COR-L47 (cell line): ENCODE measurements at regions not wholly inside any gene's neighbourhood (a gene's known extent, or its start where the extent isn't known, plus 50 kb on each side); places are given as distances from the start of the nearest gene placed in this dataset.
"Not testable (repeated sequence)": the region's sequence is repeated elsewhere in the genome, so short reads cannot be mapped to it uniquely, and the experiment has no call there.

ENCODE experiments used
- DNase-seq: peaks from one replicate; lab custom pipeline; 2025; lab: John Stamatoyannopoulos, UW

DNA sequence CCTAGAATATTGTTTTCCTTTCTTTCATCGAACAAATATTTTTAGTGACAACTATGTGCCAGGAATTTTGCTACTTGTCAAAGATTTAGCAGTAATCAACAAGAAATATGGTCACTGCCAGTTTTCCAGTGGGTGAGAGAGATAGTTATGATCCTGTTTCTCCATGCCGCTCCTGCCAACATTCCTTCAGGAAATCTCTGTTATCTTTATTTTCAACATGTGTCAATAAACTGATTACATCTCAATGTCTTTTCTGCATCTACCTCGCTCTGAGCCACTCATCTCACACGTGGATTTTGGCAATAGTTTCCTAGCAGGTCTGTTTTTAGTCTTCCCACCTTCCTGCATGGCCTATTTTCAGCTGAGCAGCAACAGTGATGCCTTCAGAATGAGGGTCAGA lies 650.0 kb upstream of the STXBP6 start:
- no peak for DNase-seq

DNA sequence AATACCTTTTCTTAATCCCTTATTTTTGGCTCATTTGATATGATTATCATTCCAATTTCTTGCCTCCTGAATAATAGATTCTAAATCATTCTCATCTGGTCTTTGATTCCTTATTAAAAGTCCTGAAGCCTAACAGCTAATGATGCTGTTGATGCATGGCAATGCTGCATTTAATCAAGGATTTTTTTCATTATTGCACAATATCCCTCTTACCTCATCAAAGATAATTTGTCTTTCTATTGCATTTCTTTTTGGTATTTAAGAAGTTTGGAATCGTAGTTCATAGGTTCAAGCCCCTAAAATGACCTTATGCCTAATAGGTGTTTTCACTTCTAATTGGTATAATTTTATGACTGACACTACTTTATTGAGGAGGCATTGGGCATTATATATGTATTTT lies 648.2 kb upstream of the STXBP6 start:
- no peak for DNase-seq

DNA sequence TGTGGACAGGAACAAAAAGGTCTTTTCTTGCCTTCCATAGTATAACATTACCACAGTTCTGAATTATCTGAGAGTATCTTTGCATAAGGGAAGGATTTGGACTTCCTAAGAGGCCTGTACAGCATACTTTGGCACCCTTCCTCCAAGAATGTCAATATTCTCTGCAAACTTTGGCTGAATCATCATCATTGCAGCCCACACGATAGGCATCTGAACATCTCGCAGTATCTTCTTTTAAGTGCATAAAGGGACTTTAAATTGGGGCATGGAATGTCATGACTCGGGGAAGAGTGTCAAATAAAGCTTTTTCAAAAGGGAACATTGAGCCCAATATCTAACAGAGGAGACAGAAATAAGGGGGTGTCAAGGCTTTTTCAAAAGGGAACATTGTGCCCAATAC lies 646.2 kb upstream of the STXBP6 start:
- DNase-seq, result no peak

DNA sequence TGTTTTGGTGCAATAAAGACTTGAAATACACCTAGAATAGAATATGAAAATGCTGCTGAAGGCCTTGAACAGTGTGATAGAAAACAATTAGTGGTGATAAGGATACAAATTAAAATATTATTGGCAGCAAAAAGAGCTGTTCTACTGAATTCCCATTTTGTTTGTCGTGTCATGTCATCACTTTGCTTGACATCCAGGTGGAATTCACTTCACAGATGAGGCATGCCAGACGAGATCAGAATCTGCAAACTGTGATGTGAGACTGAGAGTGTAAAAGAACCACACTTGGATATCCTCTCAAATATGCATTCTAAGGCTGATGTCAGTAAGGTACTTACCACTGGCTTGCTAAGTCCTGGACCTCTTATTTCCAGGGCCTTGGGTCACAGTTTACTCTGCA lies 635.1 kb upstream of the STXBP6 start:
- DNase-seq, result no peak

DNA sequence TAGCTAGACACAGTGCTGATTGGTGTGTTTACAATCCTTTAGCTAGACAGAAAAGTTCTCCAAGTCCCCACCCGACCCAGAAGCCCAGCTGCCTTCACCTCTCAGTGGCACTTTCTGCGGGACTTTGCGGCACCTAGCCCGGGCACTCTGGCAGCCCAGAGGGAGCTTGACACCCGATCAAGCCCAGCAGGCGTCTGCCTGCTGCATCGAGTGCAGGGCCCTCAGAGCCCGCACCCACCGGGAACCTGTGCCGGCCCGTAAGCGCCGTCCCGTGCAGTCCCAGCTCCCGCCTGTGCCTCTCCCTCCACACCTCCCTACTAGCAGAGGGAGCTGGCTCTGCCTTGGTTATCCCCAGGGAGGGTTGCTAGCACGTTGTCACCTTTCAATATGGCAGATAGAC lies 631.0 kb upstream of the STXBP6 start:
- DNase-seq, result no peak

DNA sequence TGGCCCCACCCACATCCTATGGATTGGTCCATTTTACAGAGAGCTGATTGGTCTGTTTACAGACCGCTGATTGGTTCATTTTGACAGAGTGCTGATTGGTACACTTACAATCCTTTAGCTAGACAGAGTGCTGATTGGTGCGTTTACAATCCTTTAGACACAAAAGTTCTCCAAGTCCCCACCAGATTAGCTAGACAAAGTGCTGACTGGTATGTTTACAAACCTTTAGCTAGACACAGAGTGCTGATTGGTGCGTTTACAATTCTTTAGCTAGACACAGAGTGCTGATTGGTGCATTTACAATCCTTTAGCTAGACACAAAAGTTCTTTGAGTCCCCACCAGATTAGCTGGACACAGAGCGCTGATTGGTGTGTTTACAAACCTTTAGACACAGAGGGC lies 630.6 kb upstream of the STXBP6 start:
- not testable (repeated sequence) for DNase-seq

DNA sequence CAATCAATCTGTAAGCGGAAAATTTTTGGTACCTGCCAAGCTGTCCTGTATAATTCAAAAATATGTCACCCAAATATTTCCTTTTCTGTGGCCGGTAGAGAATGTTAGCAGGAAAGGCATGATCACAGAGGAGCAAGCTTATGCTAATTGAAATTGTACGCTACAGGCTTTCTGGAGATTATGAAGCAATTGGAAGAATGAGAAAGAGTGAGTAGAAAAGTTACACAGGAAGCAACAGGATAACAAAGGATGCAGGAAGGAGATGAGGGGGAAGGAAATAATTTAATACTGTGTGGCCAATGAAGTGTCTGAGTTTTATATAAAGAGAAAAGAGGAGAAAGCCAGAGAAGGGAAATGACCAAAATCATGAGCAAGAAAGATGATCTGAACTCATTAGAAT lies 627.2 kb upstream of the STXBP6 start:
- DNase-seq, result no peak

DNA sequence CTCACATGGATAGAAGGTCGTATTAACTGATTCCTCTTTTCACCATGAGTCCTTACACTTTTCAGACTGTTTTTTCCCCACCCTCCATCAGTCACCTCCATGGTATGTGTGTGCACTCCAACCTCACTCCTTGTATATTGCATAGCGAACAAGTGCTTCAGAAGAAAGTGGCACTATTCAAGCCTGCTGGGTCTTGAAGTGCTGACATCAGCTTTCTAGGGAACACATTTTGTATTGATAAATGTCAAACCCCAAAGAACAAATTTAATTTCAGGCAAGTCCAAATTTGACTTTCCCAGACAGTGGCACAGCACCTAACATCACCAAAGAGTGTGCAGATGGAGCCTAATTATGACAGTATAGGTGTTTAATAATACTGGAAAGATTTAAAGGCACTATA lies 617.4 kb upstream of the STXBP6 start:
- no peak for DNase-seq

DNA sequence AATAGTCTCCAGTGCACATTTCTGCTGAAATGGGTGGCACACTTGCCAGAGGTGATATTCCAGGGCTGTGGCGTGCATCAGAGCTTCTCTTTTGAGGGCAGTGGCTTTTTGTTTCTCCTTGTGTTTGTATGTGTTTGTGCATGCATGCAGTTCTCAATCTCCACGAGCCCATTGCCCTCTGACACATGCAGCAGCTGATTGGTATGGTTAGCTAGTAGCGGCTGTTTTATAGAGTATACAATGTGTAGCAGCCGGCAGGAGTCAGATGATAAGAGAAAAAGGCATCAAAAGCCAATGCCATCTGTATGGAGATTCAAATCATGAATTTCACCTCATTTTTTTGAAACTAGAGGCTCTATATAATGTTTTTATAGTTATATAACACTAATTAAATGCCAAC lies 616.9 kb upstream of the STXBP6 start:
- DNase-seq, result no peak

DNA sequence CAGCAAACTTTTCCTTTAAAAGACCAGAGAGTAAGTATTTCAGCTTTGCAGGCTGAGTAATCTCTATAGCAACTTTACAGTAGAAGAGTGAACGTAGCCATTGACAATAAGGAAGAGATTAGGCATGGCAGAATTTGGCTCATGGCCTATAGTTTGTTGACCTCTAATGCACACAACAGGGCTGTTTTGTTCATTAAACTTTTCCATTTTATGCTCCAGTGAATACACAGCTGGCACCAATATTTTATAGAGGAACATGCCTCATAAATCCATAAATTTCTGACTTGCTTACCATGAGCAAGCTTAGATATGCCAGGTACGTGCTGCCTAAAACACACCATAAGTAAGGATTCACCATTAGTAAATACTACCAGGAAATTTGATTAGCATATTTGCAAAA lies 609.0 kb upstream of the STXBP6 start:
- no peak for DNase-seq

DNA sequence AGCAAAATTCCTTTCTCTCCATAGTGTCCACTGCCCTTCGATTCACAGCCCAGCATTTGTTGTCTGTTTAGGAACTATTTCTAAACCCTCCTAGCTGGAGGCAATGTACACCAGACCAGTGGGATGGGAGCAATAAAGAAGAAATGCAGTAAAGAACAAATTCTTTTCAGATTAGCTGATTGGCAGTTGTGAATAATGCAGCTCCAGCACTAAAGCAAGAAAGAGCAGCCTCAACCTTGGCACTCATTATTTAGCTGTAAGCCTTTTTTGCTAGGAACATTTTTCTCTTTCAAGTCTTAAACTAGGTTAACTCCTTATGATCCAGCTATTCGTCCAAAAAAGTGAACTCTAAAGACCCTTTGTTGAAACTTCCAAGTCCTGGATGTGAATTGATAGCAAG lies 580.5 kb upstream of the STXBP6 start:
- DNase-seq, result no peak

DNA sequence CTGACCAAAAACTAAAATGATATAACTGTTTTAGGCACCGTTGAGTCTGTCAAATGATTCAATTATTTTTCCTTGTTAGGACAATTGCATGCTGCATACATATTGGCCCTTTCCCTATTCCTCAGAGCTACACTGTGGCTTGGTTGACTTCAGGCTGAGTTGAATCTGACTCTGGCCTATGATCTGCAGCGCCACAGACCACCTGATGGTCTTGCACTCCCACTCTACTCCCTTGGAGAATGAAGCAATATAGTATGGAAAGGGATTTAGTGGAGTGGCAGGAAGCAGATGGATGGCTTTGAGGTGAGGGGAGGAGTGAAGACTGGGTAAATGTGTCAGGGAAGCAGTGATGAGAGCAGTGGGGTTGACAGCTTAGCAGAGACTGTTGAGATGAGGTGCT lies 579.0 kb upstream of the STXBP6 start:
- DNase-seq, result no peak

DNA sequence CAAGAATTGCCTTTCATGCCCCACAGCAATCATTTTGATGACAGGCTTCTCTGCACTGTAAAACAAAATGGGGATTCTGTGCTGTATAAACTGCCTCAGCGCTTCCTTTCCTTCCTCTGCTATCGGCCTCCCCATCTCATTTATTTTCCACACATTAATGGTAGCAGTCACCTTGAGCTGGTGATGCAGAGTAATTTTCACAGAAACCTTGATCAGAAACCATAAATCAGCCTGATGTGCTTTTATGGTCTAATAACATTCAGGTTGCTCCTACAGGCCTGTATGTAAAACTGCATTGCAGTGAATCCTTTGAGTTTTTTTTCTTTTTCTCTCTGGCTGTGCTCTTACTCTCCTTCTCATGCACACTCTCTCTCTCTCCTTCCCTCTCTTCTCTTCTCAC lies 578.4 kb upstream of the STXBP6 start:
- no peak for DNase-seq

DNA sequence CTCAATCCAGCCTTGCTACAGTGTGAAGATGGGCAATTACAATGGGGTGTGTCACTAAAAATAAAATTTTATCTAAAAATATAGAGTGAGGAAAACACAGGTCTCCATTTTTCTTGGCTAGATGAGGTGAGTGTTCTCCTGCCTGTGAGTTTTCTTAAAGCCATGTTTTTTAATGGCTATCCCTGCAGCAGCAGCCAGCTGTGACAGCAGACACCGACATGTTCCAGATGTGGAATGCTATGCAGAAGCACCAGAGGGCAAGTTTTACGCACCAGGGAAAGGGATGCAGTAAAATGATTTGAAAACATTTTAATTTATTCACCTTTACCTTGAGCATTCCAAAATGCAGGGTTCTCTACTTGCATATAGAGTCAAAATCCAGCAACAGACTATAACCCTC lies 577.0 kb upstream of the STXBP6 start:
- no peak for DNase-seq

DNA sequence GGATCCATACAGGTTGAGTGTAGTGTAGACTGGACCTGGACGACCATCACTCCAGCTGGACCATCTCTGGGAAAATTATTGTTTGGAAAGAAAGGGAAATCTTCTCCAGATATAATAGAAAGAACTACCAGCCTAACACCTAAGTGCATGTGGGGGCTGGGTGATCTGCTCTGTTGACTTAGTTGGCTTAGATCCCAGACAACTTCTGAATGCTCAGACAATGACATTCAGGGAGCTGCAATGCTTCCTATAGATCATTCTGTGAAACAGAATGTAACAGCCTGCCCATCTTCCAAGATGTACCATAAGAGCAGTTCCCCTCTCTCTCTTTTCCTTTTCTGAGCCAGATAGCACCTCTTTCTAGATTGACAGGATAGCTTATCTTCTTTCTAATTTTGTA lies 572.8 kb upstream of the STXBP6 start:
- peak; percentile 88 for DNase-seq

DNA sequence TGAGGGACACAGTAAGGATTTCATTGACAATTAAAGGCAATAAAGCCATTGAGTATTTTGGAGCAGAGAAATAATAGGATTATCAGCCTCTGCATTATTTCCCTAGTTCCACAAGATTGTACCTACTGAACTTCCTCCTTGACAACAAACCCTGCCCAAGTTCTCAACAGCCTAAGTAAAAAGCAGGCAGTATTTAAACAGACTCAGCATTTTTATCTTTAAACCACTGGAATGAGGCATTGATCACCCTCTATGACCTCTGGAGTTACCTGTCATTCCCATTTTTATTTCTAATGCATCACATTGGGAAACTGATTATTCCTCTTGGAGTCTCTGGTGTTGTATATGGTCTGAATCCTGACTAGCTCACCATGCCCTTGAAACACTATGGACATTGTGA lies 570.6 kb upstream of the STXBP6 start:
- DNase-seq, result no peak

DNA sequence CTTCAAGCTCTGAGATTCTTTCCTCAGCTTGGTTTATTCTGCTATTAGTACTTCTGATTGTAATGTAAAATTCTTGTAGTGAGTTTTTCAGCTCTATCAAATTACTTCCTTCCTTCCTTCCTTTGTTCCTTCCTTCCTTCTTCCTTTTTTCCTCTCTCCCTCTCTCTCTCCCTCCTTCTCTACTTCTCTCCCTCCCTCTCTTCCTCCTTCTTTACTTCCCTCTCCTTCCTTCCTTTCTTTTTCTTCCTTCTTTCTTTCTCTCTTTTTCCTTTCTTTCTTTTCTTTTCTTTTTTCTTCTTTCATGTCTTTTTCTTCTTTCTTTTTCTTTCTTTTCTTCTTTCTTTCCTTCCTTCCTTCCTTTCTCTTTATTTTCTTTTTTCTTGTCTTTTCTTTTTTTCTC lies 565.2 kb upstream of the STXBP6 start:
- DNase-seq, result no peak

DNA sequence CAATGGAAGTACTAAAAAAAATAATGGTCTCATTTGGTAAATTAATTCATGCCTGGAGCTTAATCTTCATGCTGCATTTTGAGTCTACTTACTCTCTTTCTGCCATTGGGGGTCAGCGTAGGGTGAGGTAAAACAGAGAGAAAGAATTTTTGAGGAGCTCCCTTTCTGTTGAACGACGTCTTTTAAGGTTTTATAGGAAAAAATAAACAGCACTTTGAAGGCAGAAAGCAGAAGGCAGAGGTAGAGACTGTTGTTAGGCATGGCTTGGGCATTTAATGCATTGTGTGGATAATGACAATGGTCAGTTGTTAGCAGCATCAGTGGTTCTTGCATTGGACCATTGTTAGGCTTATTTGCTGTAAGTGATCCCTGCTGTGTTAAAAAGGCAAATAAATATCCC lies 557.2 kb upstream of the STXBP6 start:
- peak; percentile 66 for DNase-seq

DNA sequence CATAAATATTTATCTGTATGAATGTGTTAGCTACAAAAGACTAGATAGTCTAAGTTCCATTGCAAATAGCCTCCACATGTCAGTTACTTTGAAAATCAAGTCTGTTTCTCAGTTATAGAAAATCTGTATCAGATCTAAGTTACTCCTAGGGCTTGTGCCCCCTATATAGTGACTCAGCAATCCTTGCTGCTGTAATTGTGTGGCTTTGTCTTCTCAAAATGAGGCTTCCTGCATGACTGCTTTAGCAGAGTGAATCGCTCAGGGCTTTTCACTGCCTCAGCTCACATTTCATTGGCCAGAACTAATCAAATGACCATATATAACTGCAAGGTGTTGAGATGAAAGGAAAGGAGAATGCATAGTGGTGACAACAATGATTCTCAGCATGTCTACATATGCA lies 552.2 kb upstream of the STXBP6 start:
- no peak for DNase-seq

DNA sequence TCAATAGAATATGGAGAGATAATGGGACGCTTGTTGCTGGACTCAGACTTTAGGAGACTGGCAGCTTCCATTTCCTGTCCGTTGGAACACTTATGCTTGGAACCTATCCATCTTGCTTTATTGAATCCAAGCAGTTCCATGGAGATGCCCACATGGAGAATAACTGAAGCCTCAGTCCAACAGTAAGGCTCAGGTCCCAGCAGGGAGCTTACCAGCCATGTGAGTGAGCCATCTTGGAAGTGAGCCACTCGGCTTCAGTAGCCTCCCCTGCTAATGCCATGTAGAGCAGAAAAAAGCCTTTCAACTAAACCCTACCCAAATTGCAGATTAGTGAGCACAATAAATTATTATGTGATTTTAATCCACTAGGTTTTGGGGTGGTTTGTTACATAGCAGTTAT lies 538.8 kb upstream of the STXBP6 start:
- DNase-seq, result no peak

DNA sequence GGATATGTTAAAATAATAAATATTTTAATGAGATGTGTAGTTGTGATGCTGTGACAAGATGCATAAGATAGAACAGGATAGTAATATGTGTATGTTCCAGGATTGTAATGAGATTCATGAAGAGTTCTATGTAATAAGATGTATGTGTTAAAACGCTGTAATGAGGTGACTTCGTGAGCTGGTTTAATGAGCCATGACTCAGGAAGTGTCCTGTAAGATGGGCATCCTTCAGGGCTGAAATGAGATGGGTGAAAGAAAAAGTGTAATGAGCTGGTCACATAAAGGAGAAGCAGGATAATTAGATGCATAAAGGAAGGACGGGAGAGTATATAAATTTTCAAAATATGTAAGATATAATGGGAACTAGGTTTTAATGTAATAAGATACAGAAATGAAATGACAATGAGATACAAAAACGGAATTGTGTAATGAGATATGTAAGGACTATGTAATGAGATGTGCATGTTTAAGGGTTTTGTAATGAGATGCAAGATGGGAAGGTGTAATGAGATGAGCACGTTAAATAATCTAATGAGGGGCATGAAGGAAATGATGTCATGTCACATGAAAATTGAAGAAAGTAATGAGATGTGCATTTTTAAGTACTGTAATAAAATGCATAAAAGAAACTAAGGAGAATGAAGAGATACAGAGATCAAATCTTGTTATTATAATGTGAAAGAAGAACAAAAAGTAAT lies 524.8 kb upstream of the STXBP6 start:
- no peak for DNase-seq

DNA sequence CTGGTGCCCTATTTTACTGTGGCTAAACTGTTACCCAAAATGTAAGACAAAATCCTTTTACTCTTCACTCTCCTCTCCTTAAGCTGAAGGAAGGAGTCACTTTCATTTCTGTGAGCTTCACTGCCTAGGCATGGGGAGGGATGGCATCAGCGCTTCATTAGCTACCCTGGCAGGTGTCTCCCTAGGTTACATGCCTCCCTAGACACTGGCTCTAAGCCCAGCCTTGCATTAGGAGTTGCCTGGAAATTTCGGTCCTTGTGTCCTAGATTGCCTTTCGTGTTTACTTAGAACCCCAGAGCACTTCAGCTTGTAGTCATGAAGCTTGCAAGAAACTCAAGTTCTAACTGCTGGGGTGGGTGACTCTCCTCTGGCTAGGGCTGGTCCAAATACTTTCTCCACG lies 520.5 kb upstream of the STXBP6 start:
- DNase-seq, result peak; percentile 1

DNA sequence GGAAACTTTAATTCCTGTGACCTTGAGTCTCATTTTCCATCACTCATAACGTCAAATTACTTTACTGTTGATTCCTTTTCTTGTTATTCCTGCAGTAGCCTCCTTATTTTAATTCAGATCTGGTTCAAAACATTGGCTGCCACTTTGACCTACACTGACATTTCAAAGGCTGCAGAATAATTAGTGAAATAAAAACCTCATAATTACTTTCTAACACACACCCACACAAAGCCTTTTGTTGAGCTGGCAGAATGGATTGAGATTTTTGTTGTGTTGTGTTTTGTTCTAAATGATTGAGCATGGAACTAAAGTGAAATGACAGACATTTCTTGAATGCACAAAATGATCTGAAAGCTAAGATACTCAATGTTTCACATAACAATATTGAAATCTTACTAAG lies 507.5 kb upstream of the STXBP6 start:
- peak; percentile 2 for DNase-seq

DNA sequence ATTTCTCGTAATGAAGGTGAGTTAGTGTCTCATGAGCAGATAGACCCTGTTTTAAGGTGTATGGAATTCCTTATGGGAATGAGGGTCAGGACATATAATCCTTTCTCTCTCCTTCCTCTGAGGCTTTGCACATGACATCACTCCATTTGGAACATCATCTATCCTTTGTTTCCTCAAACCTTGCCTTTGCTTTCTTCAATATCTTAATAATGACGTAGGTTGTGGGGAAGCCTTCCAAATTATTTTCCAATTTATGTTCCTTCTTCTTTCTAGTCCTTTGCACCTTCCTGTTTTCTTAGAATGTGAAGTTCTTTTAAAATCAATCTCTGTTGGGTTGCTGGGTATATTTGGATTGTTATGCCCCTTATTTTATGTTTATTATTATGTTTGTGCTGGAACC lies 502.9 kb upstream of the STXBP6 start:
- DNase-seq, result no peak

DNA sequence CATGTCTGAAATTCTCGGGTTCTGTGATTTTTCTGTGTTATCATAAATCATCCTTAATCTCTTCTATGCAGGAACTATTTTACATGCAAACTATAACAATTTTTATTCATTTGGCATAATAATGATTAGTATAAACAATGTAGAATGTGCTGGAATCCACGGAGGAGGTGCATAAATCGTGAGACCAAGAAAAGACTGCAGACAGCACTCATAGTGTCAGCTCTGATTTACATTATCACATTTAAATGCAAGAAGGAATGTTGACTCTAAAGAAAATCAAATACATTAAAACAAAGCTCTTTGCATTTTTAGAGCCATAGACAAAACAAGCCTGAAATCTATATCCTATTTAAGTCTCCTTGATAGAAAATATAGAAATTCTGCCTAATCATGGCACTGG lies 501.7 kb upstream of the STXBP6 start:
- no peak for DNase-seq
